BJ (cell line): ENCODE measurements at regions not wholly inside any gene's neighbourhood (a gene's known extent, or its start where the extent isn't known, plus 50 kb on each side); places are given as distances from the start of the nearest gene placed in this dataset.

ENCODE experiments used
- CTCF ChIA-PET: fragments of 350-600 bp; formaldehyde crosslinking; extraction: SDS; loops from one replicate; lab custom pipeline; 2021; ENCODE audit warnings: antibody characterized with exemption, inconsistent platforms; lab: Yijun Ruan, JAX
- POLR2A ChIA-PET: fragments of 300-600 bp; sonication (Branson Sonifier 250); formaldehyde crosslinking; extraction: SDS; loops from one replicate; lab custom pipeline; 2021; ENCODE audit warnings: antibody characterized with exemption; lab: Charles Lee
- DNase-seq: peaks from one replicate; pipeline ENCODE4 v3.0.0-alpha.2; 2011; ENCODE audit warnings: low read depth
- H3K27me3 ChIP-seq: 2 replicates; pipeline ENCODE4 v1.6.0; 2011; ENCODE audit warnings: low read length; ENCODE audit not compliant: control insufficient read depth, insufficient read depth
- H3K36me3 ChIP-seq: 2 replicates; pipeline ENCODE4 v1.5.1; 2011; ENCODE audit warnings: low read length; ENCODE audit not compliant: control insufficient read depth, insufficient read depth
- H3K4me3 ChIP-seq: 2 replicates; pipeline ENCODE4 v1.5.1; 2011; ENCODE audit warnings: low read depth, mild to moderate bottlenecking, control low read depth, low read length
- CTCF ChIP-seq: IDR thresholded peaks from 2 replicates; pipeline ENCODE4 v1.5.1; 2011; ENCODE audit warnings: low read depth, mild to moderate bottlenecking, control low read depth, inconsistent platforms, low read length, moderate library complexity; ENCODE audit not compliant: insufficient read depth

GRCh38 chr1:218525451-218526197 lies 180.5 kb downstream of the TGFB2 start:
- H3K27me3 ChIP-seq: no peaks in the 10 kb centered on the region
- DNase-seq: no peak
- no peak for TF ChIP-seq CTCF
- no peaks in the 10 kb centered on the region for H3K36me3 ChIP-seq
- ChIA-PET POLR2A (no interaction called here), CTCF (interaction anchor here (0.7 to 1.1 kb wide), 2 partner anchors 11 to 20 kb away, joined by 3 read pairs; no protein-coding TSS in a partner anchor)
- H3K4me3 ChIP-seq: no peak overlapping the region

DNA sequence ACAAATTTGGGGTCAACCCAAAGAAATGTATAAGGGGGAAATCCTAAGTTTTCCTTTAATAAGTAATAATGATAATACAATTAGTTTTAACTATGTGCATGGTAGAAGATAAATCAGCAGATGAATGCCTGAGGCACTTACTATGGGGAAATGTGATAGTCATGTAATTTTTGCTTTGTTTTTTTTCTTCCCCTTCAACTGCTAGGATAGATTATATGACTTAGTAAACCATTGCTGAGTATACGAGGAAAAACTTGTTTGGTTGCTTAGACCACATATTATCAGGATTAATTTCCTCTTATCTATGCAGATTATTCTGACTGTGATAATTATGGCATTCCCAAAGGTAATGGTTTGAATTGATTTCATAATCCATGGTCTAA lies 181.1 kb downstream of the TGFB2 start:
- no peak overlapping the region for H3K4me3 ChIP-seq
- H3K27me3 ChIP-seq: no peaks in the 10 kb centered on the region
- CTCF ChIA-PET: interaction anchor here (0.6 kb wide), 1 partner anchor 9 kb away, joined by 3 read pairs; no protein-coding TSS in a partner anchor
- H3K36me3 ChIP-seq: no peaks in the 10 kb centered on the region
- DNase-seq: no peak
- no peak for TF ChIP-seq CTCF
- POLR2A ChIA-PET: no interaction called here

DNA sequence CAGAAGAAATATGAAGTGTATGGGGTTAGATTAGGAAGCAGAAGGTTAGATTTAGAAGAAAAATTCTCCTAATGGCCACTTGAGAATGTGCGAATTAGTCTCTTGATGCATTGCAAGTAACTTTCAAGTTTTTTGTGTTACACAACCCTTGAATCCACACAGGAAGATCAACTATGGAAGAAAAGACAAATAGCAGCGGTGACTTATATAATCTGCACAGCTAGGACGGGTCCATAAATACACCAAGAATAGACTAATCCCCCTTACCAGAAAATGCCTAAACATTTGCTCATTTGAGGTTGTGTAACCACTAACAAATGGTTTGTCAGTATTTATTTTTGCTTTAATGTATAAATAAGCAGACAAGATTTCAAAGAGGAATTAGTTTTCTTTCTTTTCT lies 182.6 kb downstream of the TGFB2 start:
- Histone ChIP-seq H3K4me3 (no peak overlapping the region), H3K36me3 (no peaks in the 10 kb centered on the region), H3K27me3 (no peaks in the 10 kb centered on the region)
- no peak for DNase-seq
- POLR2A ChIA-PET: no interaction called here
- TF ChIP-seq CTCF: no peak
- CTCF ChIA-PET: interaction anchor here (0.7 kb wide), 1 partner anchor 1045 kb away, joined by 3 read pairs; no protein-coding TSS in a partner anchor

GRCh38 chr1:218529646-218530300 lies 184.6 kb downstream of the TGFB2 start:
- Histone ChIP-seq H3K4me3 (no peak overlapping the region), H3K36me3 (no peaks in the 10 kb centered on the region), H3K27me3 (no peaks in the 10 kb centered on the region)
- no peak for DNase-seq
- ChIA-PET POLR2A (no interaction called here), CTCF (interaction anchor here (0.9 to 1.7 kb wide), 4 partner anchors 9 to 31 kb away, joined by 3 to 10 read pairs (median 6); no protein-coding TSS in a partner anchor)
- no peak for TF ChIP-seq CTCF

DNA sequence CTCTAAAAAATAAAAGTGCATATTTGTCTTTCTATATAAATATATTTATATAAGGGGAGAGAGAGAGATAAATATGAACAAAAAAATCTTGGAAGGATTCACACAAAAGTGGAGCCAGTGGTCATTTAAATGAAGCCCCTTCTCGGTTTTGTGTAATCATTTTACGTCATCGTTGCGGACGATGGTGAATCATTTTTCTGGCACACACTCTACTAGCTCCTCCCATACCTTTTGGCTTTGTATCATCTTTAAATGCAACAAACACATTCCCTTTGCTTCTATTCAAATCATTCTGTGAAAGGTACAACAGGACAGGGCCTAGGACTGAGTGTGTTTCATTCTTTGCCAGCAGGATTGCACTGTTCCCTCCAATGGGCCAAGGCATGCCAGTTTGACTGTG lies 186.8 kb downstream of the TGFB2 start:
- no peaks in the 10 kb centered on the region for H3K27me3 ChIP-seq
- POLR2A ChIA-PET: no interaction called here
- TF ChIP-seq CTCF: no peak
- no peak overlapping the region for H3K4me3 ChIP-seq
- no peaks in the 10 kb centered on the region for H3K36me3 ChIP-seq
- CTCF ChIA-PET: no interaction called here
- no peak for DNase-seq
